ENCODE measurements at regions not wholly inside any gene's neighbourhood (a gene's known extent, or its start where the extent isn't known, plus 50 kb on each side); places are given as distances from the start of the nearest gene placed in this dataset.

DNA sequence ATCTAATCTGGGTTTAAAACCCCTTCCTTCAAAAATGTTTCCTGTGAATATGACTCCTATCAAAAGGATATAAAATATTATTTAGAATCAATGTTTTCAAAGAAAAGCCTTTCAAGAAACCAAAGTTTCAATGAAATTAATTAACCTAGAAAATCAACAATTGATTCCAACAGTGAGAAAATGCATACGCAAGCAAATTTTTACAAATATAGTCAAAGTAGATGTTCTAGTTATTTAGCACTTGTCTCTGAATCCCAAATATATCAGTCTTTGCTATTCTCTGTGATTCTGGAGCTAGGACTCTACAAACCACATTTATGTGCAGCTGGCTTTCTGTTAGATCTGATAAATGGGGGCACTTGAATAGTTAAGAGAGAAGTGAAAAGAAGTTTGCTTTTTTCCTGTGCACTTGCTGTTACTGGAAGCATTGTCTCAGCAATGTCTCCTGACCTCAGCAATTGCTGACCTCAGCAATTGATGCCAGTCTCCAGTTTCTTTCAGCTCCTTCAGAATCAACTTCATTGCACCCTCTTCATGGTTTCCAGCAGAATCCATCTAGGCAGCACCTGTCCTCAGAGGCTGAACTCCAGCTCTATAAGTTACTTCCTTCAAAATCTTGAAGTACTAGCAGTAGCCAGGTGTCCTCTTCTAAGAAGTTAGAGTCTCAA lies 879.9 kb upstream of the LRRN3 start:
- TF ChIP-seq, protein P1, sequence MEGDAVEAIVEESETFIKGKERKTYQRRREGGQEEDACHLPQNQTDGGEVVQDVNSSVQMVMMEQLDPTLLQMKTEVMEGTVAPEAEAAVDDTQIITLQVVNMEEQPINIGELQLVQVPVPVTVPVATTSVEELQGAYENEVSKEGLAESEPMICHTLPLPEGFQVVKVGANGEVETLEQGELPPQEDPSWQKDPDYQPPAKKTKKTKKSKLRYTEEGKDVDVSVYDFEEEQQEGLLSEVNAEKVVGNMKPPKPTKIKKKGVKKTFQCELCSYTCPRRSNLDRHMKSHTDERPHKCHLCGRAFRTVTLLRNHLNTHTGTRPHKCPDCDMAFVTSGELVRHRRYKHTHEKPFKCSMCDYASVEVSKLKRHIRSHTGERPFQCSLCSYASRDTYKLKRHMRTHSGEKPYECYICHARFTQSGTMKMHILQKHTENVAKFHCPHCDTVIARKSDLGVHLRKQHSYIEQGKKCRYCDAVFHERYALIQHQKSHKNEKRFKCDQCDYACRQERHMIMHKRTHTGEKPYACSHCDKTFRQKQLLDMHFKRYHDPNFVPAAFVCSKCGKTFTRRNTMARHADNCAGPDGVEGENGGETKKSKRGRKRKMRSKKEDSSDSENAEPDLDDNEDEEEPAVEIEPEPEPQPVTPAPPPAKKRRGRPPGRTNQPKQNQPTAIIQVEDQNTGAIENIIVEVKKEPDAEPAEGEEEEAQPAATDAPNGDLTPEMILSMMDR (IDR thresholded peaks at IDR 0.05), result no peak
- no peak for TF ChIP-seq POLR2A (IDR thresholded peaks at IDR 0.05)
- TF ChIP-seq POLR2AphosphoS5 (IDR thresholded peaks at IDR 0.05; ENCODE audit: insufficient read depth in 1 of 2, low read depth in 1 of 2), result no peak
